Dermis microvascular lymphatic vessel endothelial cell (primary cell): ENCODE measurements at regions not wholly inside any gene's neighbourhood (a gene's known extent, or its start where the extent isn't known, plus 50 kb on each side); places are given as distances from the start of the nearest gene placed in this dataset.

Experiments used
- DNase-seq, 2 donors: peaks; one replicate each; pipeline versions ENCODE4 v3.0.0 to v3.0.0-alpha.2; 2010; ENCODE audit warnings: low read depth in 2 of 2

- DNase-seq, result no peak
Observed at GRCh38 chr13:72534951-72535640, 192.3 kb downstream of the MZT1 start.

- DNase-seq, result no peak
Observed at GRCh38 chr13:72530471-72530870, 197.0 kb downstream of the MZT1 start.

- DNase-seq, result no peak
Observed at GRCh38 chr13:72527333-72527732, 200.1 kb downstream of the MZT1 start.

- no peak for DNase-seq
Observed at GRCh38 chr13:72523593-72523992, 203.8 kb downstream of the MZT1 start.

GRCh38 chr13:72523049-72523448 lies 204.4 kb downstream of the MZT1 start:
- DNase-seq, result no peak

GRCh38 chr13:72521940-72522661 lies 205.3 kb downstream of the MZT1 start:
- DNase-seq, result no peak

GRCh38 chr13:72514146-72514545 lies 213.3 kb downstream of the MZT1 start:
- DNase-seq, result no peak

- no peak for DNase-seq
Observed at GRCh38 chr13:72508392-72508791, 219.0 kb downstream of the MZT1 start.

- no peak for DNase-seq
Observed at GRCh38 chr13:72507416-72508199, 219.8 kb downstream of the MZT1 start.

GRCh38 chr13:72506706-72507105 lies 220.7 kb downstream of the MZT1 start:
- no peak for DNase-seq

- DNase-seq, result no peak
Observed at GRCh38 chr13:72505376-72505775, 222.1 kb downstream of the MZT1 start.

GRCh38 chr13:72504131-72504841 lies 223.1 kb downstream of the MZT1 start:
- DNase-seq, result no peak

GRCh38 chr13:72500851-72501250 lies 226.6 kb downstream of the MZT1 start:
- DNase-seq, result no peak

GRCh38 chr13:72495681-72496080 lies 231.7 kb downstream of the MZT1 start:
- DNase-seq, result no peak

GRCh38 chr13:72489751-72490150 lies 237.7 kb downstream of the MZT1 start:
- DNase-seq, result no peak

GRCh38 chr13:72473321-72473720 lies 254.1 kb downstream of the MZT1 start:
- no peak for DNase-seq

- no peak for DNase-seq
Observed at GRCh38 chr13:72469906-72470305, 257.5 kb downstream of the MZT1 start.

- no peak for DNase-seq
Observed at GRCh38 chr13:72463561-72463960, 263.9 kb downstream of the MZT1 start.

GRCh38 chr13:72462726-72463125 lies 264.7 kb downstream of the MZT1 start:
- DNase-seq, result no peak

- no peak for DNase-seq
Observed at GRCh38 chr13:72462166-72462565, 265.3 kb downstream of the MZT1 start.

- no peak for DNase-seq
Observed at GRCh38 chr13:72458701-72459100, 268.7 kb downstream of the MZT1 start.

GRCh38 chr13:72457151-72457550 lies 270.3 kb downstream of the MZT1 start:
- no peak for DNase-seq
